WTC11 (cell line): ENCODE measurements at regions not wholly inside any gene's neighbourhood (a gene's known extent, or its start where the extent isn't known, plus 50 kb on each side); places are given as distances from the start of the nearest gene placed in this dataset.

Experiments
- CBFB ChIP-seq: sonication (generic); formaldehyde crosslinking; IDR thresholded peaks from 2 replicates; pipeline ENCODE4 v1.8.1; 2022; ENCODE audit warnings: mild to moderate bottlenecking, low read depth, missing genetic modification reagents
- SP1 ChIP-seq: sonication (generic); formaldehyde crosslinking; conservative IDR thresholded peaks from 2 replicates; pipeline ENCODE4 v1.8.1; 2022; ENCODE audit warnings: missing genetic modification reagents
- TEAD1 ChIP-seq: sonication (generic); formaldehyde crosslinking; IDR thresholded peaks from 2 replicates; pipeline ENCODE4 v1.8.0; 2022; ENCODE audit warnings: mild to moderate bottlenecking, missing genetic modification reagents
- TF ChIP-seq, protein P1 (sequence below): fragments of 200-600 bp; IDR thresholded peaks from 2 replicates; pipeline ENCODE4 v1.8.0; 2022; ENCODE audit warnings: antibody characterized with exemption

DNA sequence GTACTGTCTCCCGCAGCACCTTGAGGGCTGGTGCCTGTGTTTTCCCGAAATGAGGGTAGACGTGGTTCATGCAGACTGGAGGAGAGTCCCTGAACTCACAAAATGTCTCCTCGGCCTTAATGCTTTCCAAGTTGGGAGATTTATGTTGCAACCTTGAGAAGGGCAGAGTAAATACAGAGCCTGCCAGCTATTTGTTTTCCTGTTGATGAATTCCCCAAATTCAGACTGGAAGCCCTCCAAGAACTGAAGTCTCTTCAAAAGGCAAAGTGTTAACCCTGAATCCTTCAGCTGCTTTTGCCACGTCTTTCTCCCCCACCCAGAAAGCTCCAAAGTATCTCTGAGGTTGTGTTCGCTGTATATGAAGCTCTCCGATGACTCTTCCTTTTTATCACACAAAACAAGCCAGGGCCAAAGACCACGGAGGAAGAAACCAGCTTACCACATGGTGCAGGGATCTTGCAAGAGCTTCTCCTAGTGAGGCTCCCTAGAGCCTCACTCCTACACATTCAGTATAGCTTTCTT is 254.7 kb upstream of the NFE2L3 start:
- TF ChIP-seq CBFB (CRISPR knock-in tag) (no peak), SP1 (CRISPR knock-in tag) (no peak), TEAD1 (no peak)
- TF ChIP-seq, protein P1, sequence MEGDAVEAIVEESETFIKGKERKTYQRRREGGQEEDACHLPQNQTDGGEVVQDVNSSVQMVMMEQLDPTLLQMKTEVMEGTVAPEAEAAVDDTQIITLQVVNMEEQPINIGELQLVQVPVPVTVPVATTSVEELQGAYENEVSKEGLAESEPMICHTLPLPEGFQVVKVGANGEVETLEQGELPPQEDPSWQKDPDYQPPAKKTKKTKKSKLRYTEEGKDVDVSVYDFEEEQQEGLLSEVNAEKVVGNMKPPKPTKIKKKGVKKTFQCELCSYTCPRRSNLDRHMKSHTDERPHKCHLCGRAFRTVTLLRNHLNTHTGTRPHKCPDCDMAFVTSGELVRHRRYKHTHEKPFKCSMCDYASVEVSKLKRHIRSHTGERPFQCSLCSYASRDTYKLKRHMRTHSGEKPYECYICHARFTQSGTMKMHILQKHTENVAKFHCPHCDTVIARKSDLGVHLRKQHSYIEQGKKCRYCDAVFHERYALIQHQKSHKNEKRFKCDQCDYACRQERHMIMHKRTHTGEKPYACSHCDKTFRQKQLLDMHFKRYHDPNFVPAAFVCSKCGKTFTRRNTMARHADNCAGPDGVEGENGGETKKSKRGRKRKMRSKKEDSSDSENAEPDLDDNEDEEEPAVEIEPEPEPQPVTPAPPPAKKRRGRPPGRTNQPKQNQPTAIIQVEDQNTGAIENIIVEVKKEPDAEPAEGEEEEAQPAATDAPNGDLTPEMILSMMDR, result no peak
